DMS153 treated with DMSO at 0.1 percent for 48 hours (cell line): ENCODE measurements at regions not wholly inside any gene's neighbourhood (a gene's known extent, or its start where the extent isn't known, plus 50 kb on each side); places are given as distances from the start of the nearest gene placed in this dataset.
"Not testable (repeated sequence)": the region's sequence is repeated elsewhere in the genome, so short reads cannot be mapped to it uniquely, and the experiment has no call there.

ENCODE experiments used
- DNase-seq: peaks from one replicate; lab custom pipeline; 2025; ENCODE audit not compliant: unreplicated experiment; lab: John Stamatoyannopoulos, UW

DNA sequence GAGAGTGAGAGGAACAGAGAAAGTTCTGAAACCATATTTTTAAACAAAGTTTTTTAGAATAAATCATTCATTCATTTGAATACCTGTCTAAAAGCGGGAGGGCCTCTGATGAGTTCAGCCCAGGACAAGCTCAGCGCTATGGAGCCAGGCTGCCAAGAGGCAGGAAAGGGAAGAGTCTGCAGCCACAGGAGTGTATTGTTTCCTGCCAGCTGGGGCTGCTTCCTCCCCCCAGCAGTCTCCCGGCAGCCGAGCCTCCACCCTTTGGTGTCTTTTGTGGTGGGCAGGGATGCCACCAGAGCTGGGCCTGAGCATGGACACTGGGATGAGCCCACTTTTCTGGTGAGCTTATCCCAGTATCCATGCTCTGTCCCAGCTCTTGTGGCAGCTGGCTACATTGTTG, 199.5 kb upstream of the TPRG1 start:
- DNase-seq: no peak

DNA sequence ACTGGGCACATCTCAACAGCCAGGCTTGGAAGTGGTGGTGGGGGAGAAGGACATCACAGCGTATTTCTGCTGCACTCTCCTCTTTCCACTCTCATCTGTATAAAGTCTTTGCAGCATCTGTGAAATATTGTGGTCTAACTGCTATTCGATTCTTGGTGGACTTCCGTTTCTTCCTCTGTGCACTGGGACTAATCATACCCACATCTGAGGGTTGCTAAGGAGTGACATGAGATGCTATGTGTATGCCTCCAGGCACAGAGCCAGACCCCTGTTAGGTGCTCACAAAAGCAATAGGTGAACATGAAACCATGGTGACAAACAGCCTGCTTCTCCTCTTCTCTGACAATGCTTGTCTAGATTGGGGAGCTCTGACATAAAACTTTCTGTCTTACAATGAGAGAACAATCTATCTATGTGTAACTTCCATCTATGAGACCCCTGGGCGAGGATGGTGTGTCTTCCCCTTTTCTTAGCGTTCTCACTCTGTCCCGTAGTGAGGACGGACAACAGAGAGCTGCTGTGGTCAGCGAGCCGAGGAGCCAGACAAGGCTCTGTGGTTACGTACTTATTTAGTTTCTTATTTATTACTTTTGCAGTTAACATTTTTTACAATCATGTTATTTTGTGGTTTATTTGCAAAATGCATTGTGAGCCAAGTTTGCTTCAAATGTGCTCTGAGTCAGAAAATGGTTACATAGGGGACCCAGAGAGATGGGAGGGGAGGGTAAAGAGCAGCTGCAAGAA, 196.7 kb upstream of the TPRG1 start:
- DNase-seq: no peak

DNA sequence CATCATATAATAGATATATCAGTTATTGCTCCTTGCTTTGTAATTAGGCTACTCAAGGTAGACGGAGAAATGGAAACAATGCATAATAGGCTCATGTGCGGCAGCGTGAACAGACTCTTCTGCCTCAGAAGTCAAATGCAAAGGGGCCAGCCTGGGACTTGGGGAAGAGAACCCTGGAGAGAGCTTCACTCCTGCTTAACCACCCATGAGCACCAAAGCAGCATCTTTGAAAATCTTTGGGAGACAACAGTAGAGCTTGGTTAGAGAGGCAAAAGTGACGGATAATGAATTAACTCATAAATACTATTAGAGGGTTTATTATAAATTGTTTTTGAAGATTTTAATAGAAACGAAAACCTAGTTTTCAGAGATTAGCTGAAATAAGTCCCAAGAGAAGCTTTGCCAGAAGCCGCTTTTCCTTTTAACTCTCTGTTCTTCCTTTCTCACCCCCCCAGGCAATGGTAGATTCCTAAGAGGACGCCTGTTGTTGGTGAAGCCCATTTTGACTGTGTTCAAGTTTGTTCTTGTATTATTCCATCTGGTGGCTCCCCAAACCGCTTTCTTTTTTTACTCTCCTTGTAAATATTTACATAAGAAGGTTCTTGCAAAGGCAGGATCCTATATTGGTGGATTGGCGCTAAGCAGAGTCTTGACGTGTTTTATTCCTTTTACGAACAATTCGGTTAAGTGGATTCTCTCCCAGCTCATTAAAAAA, 196.0 kb upstream of the TPRG1 start:
- peak; percentile 89 for DNase-seq

DNA sequence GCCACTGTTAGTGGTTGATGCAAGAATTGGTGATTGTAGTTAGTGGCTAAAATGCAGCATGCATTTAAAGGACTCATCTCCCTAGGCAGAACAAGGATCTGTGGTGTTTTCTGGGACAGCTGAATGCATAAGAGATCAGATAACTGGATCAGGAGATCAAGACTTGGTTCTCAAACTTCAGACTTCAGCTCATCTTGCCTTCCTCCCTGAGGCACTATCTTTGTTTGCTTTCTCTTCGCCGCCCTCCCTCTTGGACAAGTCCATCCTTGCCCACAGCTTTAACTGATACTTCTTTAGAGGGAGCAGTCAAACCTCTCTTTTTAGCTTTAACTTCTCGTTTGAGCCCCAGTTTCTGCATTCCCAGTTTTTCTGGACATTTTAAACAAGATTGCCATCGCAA, 195.4 kb upstream of the TPRG1 start:
- no peak for DNase-seq

DNA sequence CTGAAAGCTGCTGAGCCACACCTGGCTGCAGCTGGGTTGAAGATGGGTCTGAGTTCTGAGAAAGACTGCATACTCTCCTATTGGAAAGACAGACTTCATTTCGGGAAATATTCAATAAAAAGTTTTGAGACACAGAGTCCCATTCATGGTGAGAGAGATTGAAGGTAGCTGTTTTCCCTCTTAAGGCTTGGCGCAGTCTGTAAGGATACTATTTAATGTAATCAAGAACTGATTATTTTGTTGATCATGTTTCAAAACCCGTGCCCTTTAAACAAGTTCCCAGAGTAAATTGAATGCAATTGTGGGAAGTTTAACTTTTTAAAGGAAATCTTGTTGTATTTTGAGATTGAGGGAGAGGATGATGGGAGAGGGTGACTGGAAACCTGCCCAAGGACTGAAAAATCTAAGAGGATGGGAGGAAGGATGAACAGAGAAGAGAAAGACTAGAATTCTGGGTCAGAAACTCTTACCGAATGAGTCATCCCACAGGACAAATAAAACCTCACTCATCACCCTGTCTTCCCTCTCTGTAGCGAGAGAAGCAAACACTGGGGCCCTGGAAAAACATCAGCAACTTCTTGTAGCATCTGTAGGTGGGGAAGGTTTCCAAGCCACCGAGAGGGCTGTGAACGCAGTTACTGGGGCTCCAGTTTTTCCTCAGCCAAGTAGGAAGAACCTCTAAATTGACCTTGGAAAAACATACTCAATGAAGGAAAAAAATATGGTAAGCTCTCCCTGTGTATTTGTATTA, 193.2 kb upstream of the TPRG1 start:
- no peak for DNase-seq

DNA sequence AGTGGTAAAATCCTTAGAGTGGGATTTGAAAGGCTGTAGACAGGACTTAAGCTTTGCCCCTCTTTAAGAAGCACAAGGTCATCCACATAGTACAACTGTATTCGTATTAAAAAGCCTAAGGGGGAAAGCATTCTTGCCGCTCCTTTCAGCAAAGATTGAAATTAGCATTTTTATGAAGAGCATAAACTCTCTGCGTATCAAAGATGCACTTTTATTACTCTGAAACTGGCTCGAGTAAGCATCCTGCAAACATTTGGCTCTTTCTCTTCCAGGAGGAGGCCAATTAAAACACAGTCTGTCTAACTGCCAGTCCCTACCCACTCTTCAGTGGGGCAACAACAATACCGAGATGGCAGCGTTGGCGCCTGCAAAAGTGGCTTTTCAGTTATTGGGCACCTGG, 192.5 kb upstream of the TPRG1 start:
- DNase-seq: peak; percentile 71

DNA sequence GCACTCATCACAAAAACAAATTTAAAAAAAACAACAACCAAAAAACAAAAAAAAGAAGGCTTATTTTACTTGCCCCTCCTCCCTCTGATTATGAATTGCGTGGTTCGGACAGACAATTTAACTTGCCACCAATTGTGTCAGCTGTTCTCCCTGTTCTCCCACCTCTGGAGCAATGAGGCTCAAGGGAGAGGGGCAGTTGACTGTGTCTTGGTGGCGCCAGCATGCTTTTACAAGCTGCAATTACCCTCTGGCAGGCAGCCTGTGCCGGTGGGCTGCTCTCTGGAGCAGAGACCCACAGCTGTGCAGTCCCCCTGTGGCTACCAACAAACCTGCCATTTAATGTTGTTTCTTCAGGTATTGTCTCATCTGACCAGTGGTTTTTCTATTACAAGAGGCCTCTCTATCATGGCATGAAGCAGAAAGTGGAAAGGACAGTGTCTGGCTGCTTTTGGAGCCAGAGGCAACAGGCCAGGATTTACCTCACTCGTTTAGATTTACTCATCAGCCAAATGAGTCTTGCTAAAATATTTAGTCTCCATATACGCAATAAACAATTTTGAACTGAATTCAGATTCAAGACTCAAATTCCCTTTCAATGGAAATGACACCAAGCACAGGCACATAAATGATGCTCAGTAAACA, 192.0 kb upstream of the TPRG1 start:
- DNase-seq: peak; percentile 59

DNA sequence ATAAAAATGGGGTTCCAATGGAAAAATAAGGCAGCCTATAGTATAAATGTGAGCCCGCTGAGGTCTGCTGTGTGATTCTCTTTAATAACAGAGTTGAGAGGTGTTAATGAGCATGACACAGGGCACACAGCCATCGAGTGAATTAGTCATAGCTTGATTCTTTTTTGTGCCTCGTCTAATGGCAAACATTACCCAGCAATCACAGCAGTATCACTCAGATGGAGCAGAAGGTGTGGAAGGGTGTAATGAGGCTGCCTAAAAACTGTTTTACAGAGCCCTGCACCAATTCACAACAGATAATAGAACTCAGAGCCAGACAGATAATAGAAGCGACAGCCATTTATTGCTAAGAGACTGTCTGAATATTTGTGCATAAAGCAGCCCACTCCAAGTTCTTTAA, 178.6 kb upstream of the TPRG1 start:
- no peak for DNase-seq

DNA sequence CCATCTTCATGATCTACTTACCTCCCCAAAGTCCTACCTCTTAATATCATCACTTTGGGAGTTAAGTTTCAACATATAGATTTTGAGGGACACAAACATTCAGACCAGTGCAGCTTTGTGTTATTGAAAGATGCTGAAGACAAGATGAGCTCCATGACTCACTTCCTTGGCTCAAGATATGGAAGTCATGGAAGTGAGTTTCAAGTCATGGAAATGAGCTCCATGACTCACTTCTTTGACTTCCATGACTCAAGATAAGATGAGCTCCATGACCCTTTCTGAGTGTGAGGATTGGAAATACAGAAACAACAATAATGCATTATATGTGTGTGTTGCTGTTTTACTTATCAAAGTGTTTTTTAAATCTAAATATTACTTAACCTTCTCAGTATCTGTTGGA, 170.2 kb upstream of the TPRG1 start:
- no peak for DNase-seq

DNA sequence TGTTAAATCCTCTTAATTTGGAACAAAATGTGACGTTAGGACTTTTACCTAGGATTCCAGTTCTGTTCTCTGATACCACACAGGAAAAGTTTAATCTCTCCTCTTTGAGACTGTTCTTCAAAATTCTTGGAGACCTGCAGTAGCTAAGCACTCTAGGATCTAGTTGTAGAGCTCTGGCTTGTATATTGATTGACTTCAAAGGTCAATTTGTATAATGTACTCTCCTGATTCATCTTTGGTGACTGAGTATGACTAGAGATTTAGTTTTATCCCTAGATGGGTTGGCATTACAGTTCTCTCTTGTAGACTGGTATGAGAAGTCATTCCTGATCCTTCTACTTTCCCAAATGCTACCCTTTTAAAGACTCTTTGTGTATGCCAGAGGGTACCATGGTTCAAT, 168.4 kb upstream of the TPRG1 start:
- no peak for DNase-seq

DNA sequence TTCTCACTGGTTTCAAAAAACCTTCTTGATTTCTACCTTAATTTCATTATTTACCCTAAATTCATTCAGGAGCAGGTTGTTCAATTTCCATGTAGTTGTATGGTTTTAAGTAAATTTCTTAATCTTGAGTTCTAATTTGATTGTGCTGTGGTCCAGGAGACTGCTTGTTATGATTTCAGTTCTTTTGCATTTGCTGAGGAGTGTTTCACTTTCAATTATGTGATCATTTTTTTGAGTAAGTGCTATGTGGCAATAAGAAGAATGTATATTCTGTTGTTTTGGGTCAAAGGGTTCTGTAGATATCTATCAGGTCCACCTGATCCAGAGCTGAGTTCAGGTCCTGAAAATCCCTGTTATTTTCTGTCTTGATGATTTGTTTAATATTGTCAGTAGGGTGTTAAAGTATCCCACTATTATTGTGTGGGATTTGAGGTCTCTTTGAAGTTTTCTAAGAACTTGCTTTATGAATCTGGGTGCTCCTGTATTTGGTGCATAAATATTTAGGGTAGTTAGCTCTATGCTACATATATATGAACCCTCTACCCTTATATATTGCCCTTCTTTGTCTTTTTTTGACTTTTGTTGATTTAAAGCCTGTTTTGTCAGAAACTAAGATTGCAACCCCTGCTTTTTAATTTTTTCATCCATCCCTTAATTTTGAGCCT, 158.4 kb upstream of the TPRG1 start:
- DNase-seq: no peak

DNA sequence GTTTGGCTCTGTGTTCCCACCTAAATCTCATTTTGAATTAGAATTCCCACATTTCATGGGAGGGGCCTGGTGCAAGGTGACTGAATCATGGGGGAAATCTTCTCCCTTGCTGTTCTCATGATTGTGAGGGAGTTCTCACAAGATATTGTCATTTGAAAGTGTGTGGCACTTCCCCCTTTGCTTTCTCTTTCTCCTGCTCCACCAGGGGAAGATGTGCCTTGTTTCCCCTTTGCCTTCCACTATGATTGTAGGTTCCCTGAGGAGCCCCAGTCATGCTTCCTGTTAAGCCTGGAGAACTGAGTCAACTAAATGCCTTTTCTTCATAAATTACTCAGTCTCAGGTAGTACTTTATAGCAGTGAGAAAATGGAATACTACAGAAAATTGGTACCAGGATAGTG, 157.2 kb upstream of the TPRG1 start:
- DNase-seq: no peak

DNA sequence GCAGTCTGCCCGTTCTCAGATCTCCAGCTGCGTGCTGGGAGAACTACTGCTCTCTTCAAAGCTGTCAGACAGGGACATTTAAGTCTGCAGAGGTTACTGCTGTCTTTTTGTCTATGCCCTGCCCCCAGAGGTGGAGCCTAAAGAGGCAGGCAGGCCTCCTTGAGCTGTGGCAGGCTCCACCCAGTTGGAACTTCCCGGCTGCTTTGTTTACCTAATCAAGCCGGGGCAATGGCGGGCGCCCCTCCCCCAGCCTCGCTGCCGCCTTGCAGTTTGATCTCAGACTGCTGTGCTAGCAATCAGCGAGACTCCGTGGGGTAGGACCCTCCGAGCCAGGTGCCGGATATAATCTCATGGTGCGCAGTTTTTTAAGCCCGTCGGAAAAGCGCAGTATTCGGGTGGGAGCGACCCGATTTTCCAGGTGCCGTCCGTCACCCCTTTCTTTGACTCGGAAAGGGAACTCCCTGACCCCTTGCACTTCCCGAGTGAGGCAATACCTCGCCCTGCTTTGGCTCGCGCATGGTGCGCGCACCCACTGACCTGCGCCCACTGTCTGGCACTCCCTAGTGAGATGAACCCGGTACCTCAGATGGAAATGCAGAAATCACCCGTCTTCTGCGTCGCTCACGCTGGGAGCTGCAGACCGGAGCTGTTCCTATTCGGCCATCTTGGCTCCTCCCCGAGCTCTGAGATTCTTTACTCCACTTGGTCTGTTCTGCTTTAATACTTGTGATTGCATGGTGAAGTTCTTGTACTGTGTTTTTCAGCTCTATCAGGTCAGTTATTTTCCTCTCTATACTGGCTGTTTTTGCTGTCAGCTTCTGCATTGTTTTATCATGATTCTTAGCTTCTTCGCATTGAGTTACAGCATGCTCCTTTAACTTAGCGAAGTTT, 148.9 kb upstream of the TPRG1 start:
- DNase-seq: not testable (repeated sequence)

DNA sequence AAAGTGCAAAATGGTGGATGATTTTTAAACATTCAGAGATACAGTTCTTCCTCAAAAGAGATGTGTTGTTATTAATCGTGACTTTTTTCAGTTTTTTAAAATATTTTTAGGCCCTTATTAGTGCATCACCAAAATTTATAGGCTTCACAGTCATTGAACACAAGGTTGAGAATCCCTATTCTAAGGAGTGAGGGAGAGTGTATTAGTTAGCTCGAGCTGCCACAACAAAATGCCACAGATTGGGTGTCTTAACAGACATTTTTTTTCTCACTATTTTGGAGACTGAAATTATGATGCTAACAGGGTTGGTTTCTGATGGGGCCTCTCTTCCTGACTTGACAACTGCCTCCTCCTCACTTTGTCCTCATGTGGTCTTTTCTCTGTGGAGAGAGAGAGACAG, 145.9 kb upstream of the TPRG1 start:
- no peak for DNase-seq

DNA sequence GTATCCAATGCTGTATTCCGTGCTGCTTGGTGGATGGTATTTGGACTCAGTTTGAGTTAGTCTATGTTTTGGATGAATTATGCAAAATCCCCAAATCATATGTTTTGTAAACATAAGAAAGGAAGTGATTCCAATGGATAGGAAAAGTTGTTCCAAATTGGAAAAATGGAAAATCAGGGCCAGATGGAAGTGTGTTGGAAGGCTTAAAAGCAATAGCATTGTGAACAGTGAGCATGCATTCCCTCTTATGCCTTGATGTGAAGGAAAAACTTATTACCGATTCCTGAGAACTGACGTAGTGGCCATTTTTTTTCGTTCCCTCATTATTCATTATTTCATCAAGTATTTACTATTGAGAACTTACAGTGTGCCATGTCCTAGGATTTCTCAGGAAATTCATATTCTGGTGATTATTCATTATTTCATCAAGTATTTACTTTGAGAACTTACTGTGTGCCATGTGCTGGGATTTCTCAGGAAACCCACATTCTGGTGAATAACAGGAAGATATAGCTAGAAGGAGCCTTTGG, 144.1 kb upstream of the TPRG1 start:
- DNase-seq: no peak

DNA sequence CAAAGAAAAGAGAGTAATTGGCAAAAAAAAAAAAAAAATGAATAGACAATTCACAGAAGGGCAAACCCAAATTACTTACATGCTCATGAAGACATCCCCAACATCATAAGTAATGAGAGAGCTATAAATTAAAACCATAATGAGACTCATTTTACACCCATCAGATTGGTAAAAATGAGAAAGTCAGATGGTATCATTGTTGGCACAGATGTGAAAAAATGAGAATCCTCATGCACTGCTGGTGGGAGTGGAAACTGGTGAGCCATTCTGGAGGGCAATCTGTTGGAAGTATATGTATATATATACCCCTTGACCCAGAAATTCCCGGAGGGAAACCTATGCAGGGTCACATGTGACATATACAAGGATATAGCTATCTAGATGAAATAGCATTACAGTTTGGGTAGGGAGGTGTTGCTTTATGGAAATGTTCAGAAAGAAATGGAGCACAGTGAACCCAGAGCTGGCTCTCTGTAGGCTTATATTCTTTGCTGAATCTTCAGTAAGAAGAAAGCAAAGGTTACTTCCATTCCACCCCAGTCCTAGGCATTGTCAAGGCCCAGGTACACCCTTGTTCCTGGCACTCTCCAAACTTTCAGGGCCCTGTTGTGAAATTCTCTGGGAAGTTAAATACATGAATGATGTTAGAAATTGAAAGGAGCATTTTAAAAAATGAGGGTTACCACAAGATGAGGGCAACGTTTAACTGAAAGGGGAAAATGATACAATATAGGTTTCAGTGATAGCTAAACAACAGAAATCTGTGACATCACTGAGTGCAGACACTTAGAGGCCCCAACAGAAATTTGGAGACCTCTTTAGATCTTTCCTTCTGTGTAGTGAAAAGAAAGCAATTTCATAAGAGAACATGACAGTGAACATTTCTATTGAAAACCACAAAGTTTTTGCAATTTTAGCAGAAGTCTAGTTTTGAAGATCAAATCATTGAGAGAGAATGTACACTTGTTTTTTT, 132.7 kb upstream of the TPRG1 start:
- no peak for DNase-seq

DNA sequence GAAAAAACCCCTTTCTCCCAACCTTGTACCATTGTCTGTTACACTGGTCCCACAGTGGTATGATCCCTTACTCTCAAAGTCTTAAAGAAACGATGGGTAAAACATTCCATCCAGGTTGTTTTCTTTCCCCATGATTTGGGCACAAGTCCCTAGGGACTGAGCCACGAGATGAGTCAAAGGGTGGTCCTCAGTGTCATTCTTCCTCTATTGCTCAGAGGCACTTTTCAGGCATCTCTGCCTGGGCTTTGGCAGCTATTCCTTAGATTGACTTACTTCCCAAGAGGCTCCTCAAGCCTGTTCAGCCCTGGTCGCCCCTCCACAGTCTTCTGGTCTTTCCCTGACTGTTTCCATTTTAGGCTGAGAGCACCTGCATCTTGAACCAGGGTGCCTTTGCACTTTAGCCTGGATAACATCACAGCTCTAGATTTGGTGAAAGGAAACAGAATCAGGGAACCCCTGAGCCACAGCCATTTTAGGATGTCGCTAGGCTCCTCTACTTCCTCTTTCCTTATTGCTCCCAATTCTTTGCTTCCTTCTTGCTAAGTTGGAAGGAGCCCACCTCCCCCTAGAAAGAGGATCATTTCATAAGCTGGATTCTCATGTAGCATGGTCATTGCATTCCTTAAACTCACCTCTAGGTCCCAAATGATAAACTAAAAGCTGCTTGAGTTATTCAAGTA, 131.0 kb upstream of the TPRG1 start:
- no peak for DNase-seq

DNA sequence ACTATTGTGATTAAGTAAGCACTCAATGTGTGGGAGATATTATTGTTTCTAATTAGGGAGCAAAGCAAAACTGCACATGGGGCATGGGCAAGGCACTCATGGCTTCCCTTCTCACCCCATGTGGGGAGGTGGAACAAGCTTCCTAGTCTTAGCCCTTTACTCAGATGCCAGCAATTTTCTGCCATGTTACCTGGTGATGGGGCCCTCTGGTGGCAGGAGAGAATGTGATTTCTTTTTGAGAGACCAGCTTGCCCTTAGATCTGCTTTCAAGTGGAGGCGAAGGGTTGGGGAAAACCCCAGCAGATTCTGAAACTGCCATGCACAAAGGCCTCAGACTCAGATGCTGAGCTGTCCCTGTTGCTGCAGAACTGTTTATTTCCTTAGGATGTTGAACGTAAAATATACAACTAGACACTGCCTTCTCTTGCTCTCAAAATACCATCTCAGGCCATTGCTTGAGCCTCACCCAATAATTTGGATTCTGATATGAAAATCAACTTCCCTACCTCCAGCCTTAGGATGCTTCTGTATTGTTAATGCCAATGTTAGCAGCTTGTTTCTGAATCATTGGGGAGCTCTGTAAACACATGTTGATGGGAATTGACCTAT, 130.2 kb upstream of the TPRG1 start:
- peak; percentile 46 for DNase-seq
